ENCODE measurements at regions not wholly inside any gene's neighbourhood (a gene's known extent, or its start where the extent isn't known, plus 50 kb on each side); places are given as distances from the start of the nearest gene placed in this dataset.

DNA sequence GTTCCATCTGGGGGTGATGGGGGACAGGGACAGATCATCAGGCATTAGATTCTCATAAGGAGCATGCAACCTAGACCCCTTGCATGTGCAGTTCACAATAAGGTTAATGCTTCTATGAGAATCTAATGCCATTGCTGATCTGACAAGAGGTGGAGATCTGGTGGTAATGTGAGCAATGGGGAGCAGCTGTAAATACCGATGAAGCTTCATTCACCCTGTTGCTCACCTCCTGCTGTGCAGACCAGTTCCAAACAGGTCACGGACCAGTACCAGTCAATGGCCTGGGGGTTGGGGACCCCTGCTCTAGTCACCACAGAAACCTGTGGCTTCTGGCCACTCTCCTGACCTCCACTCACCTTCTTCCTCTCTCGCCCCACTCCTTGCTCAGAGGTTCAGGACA, 229.9 kb downstream of the PTPRU start:
- TF ChIP-seq RAD21 (conservative IDR thresholded peaks at IDR 0.05 in 1 of 2, IDR thresholded peaks at IDR 0.05 in 1 of 2) (no peak), POLR2A (IDR thresholded peaks at IDR 0.05; ENCODE audit: low read length) (no peak), CBX8 (IDR thresholded peaks at IDR 0.05) (no peak), EP300 (IDR thresholded peaks at IDR 0.05) (no peak)
- TF ChIP-seq, protein P1, sequence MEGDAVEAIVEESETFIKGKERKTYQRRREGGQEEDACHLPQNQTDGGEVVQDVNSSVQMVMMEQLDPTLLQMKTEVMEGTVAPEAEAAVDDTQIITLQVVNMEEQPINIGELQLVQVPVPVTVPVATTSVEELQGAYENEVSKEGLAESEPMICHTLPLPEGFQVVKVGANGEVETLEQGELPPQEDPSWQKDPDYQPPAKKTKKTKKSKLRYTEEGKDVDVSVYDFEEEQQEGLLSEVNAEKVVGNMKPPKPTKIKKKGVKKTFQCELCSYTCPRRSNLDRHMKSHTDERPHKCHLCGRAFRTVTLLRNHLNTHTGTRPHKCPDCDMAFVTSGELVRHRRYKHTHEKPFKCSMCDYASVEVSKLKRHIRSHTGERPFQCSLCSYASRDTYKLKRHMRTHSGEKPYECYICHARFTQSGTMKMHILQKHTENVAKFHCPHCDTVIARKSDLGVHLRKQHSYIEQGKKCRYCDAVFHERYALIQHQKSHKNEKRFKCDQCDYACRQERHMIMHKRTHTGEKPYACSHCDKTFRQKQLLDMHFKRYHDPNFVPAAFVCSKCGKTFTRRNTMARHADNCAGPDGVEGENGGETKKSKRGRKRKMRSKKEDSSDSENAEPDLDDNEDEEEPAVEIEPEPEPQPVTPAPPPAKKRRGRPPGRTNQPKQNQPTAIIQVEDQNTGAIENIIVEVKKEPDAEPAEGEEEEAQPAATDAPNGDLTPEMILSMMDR (IDR thresholded peaks at IDR 0.05): no peak
